Omental fat pad (tissue), 3 donors: ENCODE measurements at regions not wholly inside any gene's neighbourhood (a gene's known extent, or its start where the extent isn't known, plus 50 kb on each side); places are given as distances from the start of the nearest gene placed in this dataset.

Experiments
- ATAC-seq: fragments of 150-250 bp; one replicate; pipeline ENCODE4 v1.9.1; 2016; ENCODE audit warnings: mild to moderate bottlenecking, moderate library complexity; ENCODE audit not compliant: low FRiP score
- DNase-seq: peaks from one replicate; pipeline ENCODE4 v3.0.0-alpha.2; 2019; ENCODE audit warnings: low spot score
- TF ChIP-seq, protein P1 (sequence below), 3 donors: fragments of 450-650 bp; IDR thresholded peaks; one replicate each; pipeline ENCODE4 v1.5.1; 2016 to 2017; ENCODE audit warnings: antibody characterized with exemption in 3 of 3, mild to moderate bottlenecking in 3 of 3, moderate library complexity in 2 of 3

DNA sequence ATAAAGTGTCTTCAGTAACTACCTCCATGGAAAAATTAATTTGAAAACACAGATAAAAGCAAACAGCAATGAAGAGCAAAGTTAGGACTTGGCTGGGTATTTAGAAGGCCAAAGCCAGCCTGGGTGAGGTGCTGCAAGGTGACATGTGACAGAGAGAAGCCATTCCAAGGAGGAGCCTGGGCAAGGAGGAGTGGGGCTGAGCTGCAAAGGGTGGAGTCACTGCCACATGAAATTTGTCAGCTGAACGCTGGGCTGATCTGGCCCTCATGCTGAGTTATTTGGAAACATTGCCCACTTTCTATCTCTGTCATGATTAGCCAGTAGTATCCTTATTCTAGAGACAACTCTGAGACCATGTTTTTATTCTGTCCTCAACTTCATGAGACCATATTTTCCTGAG, 76.3 kb downstream of the PERP start:
- DNase-seq = no peak
- ATAC-seq = no peak
- TF ChIP-seq, protein P1, sequence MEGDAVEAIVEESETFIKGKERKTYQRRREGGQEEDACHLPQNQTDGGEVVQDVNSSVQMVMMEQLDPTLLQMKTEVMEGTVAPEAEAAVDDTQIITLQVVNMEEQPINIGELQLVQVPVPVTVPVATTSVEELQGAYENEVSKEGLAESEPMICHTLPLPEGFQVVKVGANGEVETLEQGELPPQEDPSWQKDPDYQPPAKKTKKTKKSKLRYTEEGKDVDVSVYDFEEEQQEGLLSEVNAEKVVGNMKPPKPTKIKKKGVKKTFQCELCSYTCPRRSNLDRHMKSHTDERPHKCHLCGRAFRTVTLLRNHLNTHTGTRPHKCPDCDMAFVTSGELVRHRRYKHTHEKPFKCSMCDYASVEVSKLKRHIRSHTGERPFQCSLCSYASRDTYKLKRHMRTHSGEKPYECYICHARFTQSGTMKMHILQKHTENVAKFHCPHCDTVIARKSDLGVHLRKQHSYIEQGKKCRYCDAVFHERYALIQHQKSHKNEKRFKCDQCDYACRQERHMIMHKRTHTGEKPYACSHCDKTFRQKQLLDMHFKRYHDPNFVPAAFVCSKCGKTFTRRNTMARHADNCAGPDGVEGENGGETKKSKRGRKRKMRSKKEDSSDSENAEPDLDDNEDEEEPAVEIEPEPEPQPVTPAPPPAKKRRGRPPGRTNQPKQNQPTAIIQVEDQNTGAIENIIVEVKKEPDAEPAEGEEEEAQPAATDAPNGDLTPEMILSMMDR (IDR thresholded peaks at IDR 0.05) = no peak

DNA sequence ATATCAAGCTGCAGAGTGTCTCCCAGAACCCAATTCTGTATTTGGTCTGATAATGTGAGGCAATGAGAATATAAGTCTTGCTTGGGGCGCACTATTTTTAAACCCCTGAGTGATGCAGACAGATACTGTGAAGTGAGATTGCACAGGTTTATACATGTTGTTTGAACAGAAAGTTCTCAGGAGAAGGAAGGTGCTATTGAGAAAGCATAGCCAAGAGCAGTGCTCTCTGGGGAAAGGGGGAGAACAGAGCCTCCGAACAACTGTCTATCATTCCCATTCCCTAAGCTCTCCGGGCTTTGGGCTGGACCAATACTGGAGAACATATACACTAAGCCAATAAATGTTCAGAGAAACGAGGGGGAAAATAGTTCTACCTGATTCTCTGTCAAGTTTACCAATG, 75.8 kb downstream of the PERP start:
- TF ChIP-seq, protein P1 (IDR thresholded peaks at IDR 0.05) = no peak
- DNase-seq (no peak), ATAC-seq (no peak)

DNA sequence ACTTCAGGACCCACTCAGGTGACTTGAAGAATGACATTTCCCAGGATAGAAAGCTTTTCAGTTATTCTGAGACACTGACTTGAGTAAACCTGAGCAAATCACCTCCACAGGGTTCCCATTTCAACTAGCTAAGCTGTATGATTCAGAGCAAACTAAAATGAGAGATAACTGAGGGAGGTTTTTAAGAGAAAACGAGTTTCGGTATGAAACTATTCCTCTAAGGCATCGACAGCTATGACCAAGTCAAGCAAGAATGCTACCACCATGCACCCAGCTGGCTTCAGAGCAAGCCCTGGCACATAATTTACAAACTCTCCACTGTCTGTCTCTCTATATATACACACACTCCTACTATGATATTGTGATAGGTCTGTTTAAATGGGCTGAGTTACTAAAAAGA, 75.4 kb downstream of the PERP start:
- DNase-seq (no peak), ATAC-seq (no peak)
- TF ChIP-seq, protein P1 (IDR thresholded peaks at IDR 0.05) = no peak

DNA sequence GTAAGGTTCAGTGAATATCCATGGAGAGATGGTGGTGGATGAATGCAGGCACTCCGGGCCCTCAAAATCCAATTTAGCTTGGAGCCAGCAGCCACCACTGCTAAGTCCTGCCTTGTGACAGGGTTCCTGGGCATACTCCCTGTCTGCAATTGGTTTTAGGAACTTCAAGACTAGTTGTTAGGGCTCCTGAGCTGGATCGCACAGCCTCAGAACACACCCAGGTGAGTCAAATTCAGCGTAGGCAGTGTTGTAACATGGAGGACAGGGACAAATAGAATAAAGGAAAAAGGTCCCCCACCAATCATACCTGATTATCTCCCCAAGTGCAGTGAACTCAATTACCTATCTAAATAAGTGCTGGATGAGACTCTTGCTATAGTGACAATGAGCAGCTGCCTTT, 74.6 kb downstream of the PERP start:
- no peak for ATAC-seq
- TF ChIP-seq, protein P1 (IDR thresholded peaks at IDR 0.05) = no peak
- no peak for DNase-seq

DNA sequence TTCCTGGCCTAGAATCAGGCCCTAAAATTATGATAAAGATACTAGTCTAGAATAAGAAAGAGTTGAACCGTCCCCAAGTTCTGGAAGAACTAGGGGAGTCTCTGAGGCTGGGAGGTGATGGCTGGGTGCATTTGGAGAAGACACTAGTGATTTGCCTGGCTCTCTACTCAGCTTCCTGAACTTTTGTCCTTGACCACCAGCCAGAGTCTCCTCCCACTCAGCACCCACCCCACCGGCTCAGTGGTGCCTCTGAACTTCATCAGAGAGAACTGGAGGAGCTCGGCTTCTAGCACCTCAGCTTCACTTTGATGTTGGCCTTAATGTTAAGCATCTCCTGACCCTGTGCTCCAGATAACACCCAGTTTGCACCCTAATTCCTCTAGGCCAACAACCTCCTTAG, 73.0 kb downstream of the PERP start:
- TF ChIP-seq, protein P1 (IDR thresholded peaks at IDR 0.05) = no peak
- DNase-seq = no peak
- ATAC-seq = no peak

DNA sequence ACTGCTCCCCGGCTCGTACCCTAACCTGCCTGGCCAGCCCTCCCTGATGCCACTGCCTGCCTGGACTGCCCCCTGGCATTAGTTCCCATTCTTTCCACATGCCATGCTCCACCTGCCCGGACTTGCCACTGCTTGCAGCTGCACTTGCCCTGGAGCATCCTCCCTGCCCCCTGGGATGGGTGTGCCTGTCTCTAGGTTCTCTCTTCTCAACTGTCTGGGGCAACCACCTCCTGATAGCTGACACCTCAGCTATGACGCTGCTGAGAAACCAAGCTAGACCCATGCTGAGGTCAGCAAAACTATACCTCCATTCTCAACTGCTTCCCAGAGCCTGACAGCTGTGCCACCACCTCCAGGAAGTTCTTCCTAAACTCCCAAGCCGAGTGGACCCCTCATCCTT, 72.1 kb downstream of the PERP start:
- TF ChIP-seq, protein P1 (IDR thresholded peaks at IDR 0.05) = no peak
- no peak for ATAC-seq
- DNase-seq = no peak

- ATAC-seq = no peak
- DNase-seq = no peak
Observed at GRCh38 chr6:138036111-138036510, 71.1 kb downstream of the PERP start.

More at GRCh38 chr6:138036111-138036510, 71.1 kb downstream of the PERP start:
- TF ChIP-seq, protein P1 (IDR thresholded peaks at IDR 0.05) = no peak
